HS-27A (cell line): ENCODE measurements at regions not wholly inside any gene's neighbourhood (a gene's known extent, or its start where the extent isn't known, plus 50 kb on each side); places are given as distances from the start of the nearest gene placed in this dataset.

Experiments
- DNase-seq: peaks from one replicate; pipeline ENCODE4 v3.0.0-alpha.2; 2012; ENCODE audit warnings: low read depth, missing footprints

DNA sequence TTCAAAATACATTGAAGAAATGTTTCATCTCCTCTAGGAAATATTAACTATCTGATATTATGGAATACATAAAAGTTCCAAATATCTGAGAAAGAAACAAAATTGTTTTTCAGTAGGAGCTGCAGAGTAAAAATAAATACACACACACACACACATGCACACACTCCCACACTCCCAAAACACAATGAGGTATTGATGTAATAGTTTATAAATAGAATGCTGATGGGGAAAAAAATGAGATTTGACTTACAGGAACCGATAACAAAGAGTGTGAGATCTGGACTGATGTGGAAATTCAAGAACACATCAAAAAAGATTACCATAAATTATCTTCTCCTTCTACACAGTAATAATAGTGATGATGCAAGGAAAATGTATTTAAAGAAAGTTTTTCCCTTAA lies 438.0 kb upstream of the CELF2 start:
- no peak for DNase-seq

GRCh38 chr10:10584161-10584560 lies 433.5 kb upstream of the CELF2 start:
- no peak for DNase-seq

DNA sequence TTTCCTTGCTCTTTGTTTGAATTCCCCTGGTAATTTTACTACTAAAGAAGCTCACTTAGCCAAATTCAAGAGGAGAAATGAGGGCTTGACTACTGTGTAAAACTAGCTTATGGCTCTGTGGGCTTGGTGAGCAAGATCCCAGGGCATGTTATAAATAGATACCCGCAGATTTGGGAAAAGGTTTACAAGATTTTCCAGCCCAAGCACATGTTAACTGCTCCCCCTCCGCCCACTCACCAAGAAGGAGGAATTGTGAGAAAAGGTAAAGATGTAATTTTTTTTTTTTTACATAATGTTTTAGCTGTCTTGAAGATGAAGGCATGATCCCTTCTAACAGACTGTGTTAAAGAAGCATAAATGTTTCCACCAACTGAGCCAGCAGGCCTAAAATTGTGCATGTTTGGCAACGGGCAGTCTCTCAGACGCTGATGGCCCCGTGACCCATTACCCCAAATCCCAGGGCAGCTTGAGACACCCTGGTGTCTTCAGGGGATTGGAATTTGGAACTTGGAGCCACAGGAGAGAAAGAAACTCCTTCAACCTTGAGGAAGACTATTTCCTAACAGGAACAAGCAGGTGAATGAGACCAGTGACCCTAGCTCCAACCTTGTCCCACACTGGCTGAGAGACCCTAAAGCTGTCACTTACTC lies 429.8 kb upstream of the CELF2 start:
- no peak for DNase-seq

- DNase-seq = peak; percentile 17
Measured at GRCh38 chr10:10589540-10590303, 427.9 kb upstream of the CELF2 start.

DNA sequence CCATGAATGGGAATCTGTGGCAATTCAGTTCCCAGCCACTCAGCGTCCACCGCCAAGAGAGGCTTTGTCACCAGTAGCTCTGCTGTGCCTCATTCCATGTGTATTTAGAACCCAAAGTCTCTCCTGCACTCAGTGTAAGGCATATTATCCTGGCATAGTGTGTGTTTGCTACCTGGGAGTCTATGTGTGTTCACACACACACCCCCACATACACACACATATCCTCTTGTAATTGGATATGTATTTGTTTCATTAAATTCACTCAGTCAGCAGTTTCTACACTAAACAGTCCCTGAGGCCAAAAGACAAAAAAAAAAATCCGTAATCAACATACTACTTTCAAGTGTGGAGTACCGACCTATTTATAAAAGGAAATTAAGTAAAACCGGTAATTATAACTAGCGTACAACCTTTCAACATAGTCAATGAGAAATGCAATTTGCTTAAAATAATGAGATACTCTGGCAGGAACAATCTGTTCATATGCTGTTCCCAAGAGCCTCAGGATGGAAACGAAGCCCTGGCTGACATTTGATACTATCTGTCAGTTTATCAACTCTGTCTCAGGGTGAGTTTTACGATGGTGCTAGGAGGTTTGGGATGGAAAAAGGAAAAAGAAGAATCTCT lies 425.8 kb upstream of the CELF2 start:
- no peak for DNase-seq

DNA sequence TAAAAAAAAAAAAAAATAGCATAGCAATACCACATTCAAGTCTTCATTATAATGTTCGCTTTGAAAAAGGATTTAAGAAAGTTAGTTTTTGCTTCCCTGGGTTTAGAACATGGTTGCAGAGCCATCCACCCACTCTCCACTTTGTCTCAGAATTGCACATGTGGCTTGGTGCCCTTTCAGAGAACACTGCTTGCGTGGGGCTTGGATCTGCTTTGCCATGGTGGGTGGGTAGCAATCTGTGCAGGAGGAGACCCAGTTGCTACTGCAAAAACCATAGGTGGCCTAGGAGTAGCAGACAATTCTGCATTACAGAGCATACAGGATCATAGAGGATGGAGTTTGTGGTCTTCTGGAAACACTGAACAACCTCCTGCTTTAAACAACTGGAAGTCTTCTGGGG lies 421.4 kb upstream of the CELF2 start:
- DNase-seq = no peak

GRCh38 chr10:10598297-10598696 lies 419.4 kb upstream of the CELF2 start:
- no peak for DNase-seq

GRCh38 chr10:10600004-10600403 lies 417.7 kb upstream of the CELF2 start:
- DNase-seq = no peak

DNA sequence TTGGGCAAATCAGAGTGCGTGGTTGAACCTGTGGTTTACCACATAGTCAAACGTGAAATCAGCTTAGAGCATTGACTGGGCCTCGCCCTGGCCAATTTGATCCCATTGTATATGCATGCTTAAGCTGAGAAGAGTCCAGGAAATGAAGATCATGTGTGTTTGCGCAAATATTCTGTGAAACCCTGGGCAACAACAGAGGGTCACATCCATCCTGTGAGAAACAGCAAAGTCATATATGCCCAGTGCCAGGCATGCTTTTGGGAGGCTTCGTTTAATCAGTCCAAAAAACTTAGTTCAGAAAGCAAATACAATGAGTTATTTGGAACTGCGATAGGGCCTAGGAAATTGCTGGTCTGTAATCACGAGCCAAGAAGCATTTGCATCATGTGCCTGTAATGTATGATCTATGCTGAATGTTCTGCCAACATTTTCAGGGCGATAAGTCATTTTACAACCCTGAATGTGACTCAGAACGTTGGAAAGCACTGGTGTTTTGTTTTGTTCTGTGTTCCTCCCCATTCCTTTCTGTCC lies 412.1 kb upstream of the CELF2 start:
- DNase-seq = peak; percentile 27

GRCh38 chr10:10609379-10609955 lies 408.2 kb upstream of the CELF2 start:
- no peak for DNase-seq

DNA sequence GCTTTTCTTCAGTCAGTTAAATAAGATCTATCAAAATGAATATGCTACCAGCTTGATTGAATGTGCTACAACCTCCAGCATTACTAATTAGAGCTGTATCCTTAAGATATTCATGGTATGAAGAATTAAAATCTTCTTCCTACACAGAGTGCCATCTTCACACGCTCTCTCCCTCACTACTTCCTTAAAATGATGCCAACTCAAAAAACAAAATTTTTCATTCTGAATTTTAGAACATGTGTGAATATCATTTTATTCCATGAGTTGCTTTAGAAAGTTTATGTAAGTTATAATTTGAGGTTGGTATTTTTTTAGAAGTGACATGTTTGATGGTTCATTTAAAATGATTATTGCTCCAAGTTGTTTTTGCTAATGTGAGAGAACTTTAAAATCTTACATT lies 407.5 kb upstream of the CELF2 start:
- no peak for DNase-seq

DNA sequence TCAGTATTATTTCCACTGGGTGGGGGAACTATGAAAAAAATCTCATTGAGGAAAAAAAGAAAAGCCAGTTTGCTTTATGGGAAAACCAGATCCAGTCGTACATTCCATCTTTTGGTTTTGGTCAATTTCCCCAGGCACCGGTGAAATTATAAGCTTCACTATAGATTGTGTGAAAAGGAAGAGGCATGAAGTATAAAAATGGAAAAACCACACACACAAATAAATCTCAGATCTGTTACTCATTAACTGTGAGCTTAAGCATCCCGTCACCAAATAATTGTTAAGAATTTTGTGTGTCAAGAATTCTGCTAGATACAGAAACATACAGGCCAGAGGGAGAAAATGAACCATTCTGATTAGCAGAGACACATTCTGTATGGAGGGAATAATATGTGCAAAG lies 405.5 kb upstream of the CELF2 start:
- DNase-seq = no peak

DNA sequence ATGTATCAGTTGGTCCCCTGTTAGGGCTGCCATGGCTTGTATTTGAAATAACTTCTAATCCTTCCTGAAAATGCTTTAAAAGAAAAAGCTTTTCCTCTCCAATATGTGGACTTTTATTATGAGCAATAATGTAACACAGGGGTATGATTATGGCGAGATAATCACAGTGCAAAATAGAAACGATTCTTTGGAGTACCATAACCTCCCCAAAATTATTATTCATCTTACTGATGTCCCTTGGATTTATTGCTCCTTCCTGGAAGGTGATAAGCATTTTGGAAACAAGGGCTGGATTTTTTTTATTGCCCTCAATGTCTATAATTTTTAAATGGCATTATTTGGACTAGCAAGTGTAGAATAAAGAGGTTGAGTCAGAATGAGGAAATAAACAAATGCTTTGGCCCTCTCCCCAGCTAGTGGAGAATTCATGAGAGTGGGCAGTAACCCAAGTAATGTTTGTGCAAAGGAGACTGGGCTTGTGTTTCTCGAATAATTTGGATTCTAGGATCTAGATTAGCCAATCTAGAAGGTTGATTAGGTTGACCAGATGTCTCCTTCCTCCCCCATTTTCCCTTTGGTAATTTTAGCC lies 403.9 kb upstream of the CELF2 start:
- DNase-seq = no peak

DNA sequence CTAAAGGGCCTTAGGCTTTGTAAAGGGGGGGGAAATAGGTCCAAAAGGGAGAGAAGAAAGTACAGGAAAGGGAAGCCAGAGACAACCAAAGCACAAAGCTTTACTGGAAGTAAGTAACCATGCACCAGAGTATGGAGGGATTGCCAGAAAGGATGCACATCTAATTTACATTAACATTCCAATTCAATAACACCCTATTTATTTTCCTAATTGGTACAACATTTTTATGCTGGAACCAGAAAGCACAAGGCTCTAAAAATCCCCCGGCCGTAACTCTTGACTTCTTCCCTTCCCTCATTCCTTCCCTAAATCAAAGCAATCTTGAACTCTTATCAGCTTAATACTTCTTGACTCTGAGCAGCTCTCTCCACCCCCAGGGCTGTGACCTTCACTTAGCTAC lies 400.0 kb upstream of the CELF2 start:
- DNase-seq = no peak

- DNase-seq = no peak
Measured at GRCh38 chr10:10618139-10618538, 399.5 kb upstream of the CELF2 start.

GRCh38 chr10:10623958-10624566 lies 393.6 kb upstream of the CELF2 start:
- DNase-seq = no peak

DNA sequence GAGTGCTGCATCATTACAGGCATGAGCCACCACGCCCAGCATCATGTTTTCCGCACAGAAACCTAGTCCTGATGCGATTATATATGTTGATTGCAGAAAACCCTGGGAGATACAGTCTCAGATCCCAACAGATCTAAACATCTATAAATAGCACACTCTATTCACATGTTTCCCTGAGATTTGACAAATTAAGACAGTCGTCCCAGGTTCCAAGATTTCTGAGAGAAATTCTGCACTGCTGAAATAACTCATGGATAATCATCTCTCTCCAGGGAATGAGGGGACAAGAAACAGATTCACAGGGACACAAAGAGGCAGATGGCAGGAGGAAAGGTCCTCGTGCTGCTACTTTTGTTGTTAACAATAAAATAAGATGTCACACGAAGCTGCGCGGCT lies 393.1 kb upstream of the CELF2 start:
- DNase-seq = no peak

DNA sequence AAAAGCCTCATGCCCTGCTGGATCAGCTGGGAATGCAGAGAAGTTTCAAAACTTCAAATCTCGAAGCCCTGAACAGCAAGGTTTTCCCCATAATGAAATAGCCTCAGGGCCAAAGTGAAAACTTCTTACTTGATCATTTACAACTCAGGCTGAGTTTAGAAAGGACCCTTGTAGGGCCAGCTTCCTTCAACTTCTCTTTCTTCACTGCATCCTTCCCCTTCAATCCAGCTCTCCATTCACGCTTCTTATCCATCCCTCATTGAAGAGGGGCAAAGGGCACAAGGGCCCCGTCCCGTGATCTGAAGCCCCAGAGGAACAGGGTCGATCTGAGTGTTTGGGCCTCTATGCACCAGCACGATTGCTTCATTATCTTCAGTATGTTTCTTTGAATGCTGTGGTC lies 392.2 kb upstream of the CELF2 start:
- no peak for DNase-seq

- DNase-seq = no peak
Measured at GRCh38 chr10:10626734-10627133, 390.9 kb upstream of the CELF2 start.

DNA sequence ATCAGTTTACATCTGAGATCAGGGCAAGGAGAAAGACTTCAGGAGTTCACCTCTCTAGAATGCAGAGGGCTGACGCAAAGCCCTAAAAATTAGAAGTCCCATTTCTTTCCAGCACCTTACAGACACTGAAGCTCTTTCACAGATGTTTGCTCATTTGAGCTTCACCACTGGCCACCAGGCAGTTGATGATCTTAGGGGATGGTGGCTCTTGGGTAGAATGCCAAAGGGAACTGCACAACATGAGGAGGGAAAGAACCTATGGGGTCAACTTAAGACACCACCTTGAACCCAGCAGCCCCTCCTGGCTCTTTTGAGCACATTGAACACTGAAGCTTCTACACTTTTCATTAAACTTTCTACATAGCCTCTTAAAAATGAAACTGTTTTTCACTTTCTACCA lies 390.3 kb upstream of the CELF2 start:
- no peak for DNase-seq

DNA sequence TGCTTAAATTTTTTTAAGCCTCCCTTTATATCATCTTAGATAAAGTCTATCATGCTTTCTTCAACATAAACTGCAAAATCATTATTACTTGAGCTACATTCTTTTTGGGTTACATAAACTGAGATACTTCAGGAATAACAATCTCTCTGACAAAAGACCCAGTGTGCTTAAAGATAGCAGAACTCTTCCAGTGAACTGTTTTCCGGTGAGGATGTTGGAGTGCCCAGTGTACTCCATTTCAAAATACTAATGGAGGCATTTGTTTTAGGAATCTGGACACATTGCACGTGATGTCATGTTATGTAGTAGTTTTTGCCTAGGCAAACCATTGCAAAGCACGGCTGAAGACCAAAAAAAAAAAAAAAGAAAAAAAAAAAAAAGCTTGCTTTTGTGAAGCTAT lies 388.2 kb upstream of the CELF2 start:
- DNase-seq = no peak

DNA sequence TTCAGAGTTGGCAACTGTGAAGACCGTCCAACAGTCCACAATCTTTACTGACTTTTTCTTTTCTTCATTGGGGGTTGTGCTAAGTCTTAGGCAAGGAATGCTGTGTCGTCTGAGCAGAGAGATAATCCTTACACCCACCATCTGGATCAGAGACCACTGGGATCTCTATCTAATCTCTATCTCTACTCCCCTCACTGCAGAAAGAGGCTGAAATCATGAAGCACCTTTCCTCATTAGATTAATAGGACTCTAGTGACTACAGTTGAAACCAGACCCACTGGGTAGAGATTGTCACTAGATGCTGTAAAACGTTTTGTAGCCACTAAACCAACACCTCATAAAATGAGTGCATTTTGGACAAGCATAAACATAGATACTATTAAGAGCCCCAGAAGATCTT lies 387.4 kb upstream of the CELF2 start:
- no peak for DNase-seq
